ENCODE measurements at regions not wholly inside any gene's neighbourhood (a gene's known extent, or its start where the extent isn't known, plus 50 kb on each side); places are given as distances from the start of the nearest gene placed in this dataset.

GRCh38 chr14:32018391-32019092, 58.6 kb upstream of the ARHGAP5 start:
- no peak for TF ChIP-seq CTCF (IDR thresholded peaks at IDR 0.05)
- TF ChIP-seq POLR2A (IDR thresholded peaks at IDR 0.05), result no peak
